ENCODE measurements at regions not wholly inside any gene's neighbourhood (a gene's known extent, or its start where the extent isn't known, plus 50 kb on each side); places are given as distances from the start of the nearest gene placed in this dataset.
"Not testable (repeated sequence)": the region's sequence is repeated elsewhere in the genome, so short reads cannot be mapped to it uniquely, and the experiment has no call there.

GRCh38 chrX:82528525-82528924 is 979.6 kb upstream of the POU3F4 start:
- no peak for DNase-seq

- no peak for DNase-seq
These were observed 973.9 kb upstream of the POU3F4 start for GRCh38 chrX:82534086-82534597.

- not testable (repeated sequence) for DNase-seq
These were observed 970.9 kb upstream of the POU3F4 start for GRCh38 chrX:82537205-82537604.

GRCh38 chrX:82541822-82542221 is 966.3 kb upstream of the POU3F4 start:
- no peak for DNase-seq

- not testable (repeated sequence) for DNase-seq
These were observed 955.9 kb upstream of the POU3F4 start for GRCh38 chrX:82552201-82552600.

GRCh38 chrX:82556588-82556987 is 951.5 kb upstream of the POU3F4 start:
- no peak for DNase-seq

GRCh38 chrX:82585868-82586267 is 922.2 kb upstream of the POU3F4 start:
- DNase-seq: no peak

- no peak for DNase-seq
These were observed 918.7 kb upstream of the POU3F4 start for GRCh38 chrX:82589410-82589809.

- no peak for DNase-seq
These were observed 916.7 kb upstream of the POU3F4 start for GRCh38 chrX:82591421-82591820.

- no peak for DNase-seq
These were observed 881.1 kb upstream of the POU3F4 start for GRCh38 chrX:82626978-82627377.

GRCh38 chrX:82627568-82627967 is 880.5 kb upstream of the POU3F4 start:
- no peak for DNase-seq

GRCh38 chrX:82648062-82648461 is 860.0 kb upstream of the POU3F4 start:
- DNase-seq: no peak

- no peak for DNase-seq
These were observed 858.4 kb upstream of the POU3F4 start for GRCh38 chrX:82649645-82650044.

- DNase-seq: no peak
These were observed 849.6 kb upstream of the POU3F4 start for GRCh38 chrX:82658492-82658891.

GRCh38 chrX:82666355-82666754 is 841.7 kb upstream of the POU3F4 start:
- DNase-seq: no peak

- DNase-seq: no peak
These were observed 833.0 kb upstream of the POU3F4 start for GRCh38 chrX:82675104-82675503.

- no peak for DNase-seq
These were observed 831.7 kb upstream of the POU3F4 start for GRCh38 chrX:82676386-82676785.

GRCh38 chrX:82677286-82677685 is 830.8 kb upstream of the POU3F4 start:
- DNase-seq: no peak

GRCh38 chrX:82692991-82693390 is 815.1 kb upstream of the POU3F4 start:
- DNase-seq: no peak

GRCh38 chrX:82695066-82695465 is 813.0 kb upstream of the POU3F4 start:
- no peak for DNase-seq

GRCh38 chrX:82703551-82703950 is 804.5 kb upstream of the POU3F4 start:
- no peak for DNase-seq

- no peak for DNase-seq
These were observed 796.6 kb upstream of the POU3F4 start for GRCh38 chrX:82711457-82711856.

- no peak for DNase-seq
These were observed 786.2 kb upstream of the POU3F4 start for GRCh38 chrX:82721891-82722290.

- no peak for DNase-seq
These were observed 784.3 kb upstream of the POU3F4 start for GRCh38 chrX:82723806-82724205.

- DNase-seq: not testable (repeated sequence)
These were observed 780.7 kb upstream of the POU3F4 start for GRCh38 chrX:82727436-82727835.

GRCh38 chrX:82732861-82733260 is 775.2 kb upstream of the POU3F4 start:
- no peak for DNase-seq
